ENCODE measurements at regions not wholly inside any gene's neighbourhood (a gene's known extent, or its start where the extent isn't known, plus 50 kb on each side); places are given as distances from the start of the nearest gene placed in this dataset.

GRCh38 chr6:43852350-43852864 lies 82.4 kb downstream of the VEGFA start:
- H3K79me2 ChIP-seq: no peaks in the 10 kb centered on the region
- H3K4me2 ChIP-seq: no peak overlapping the region
- H3K9me3 ChIP-seq (ENCODE audit: low read depth): no peaks in the 10 kb centered on the region
- H4K20me1 ChIP-seq (ENCODE audit: insufficient read depth, poor library complexity, severe bottlenecking): no peaks in the 10 kb centered on the region
- no peak for DNase-seq (ENCODE audit: low spot score)
- H3K27ac ChIP-seq: no peak overlapping the region
- no peaks in the 10 kb centered on the region for H3K9me2 ChIP-seq (replicated peaks; ENCODE audit: insufficient read depth)
- H2AFZ ChIP-seq: no peak overlapping the region
- peaks cover 26% of the 10 kb centered on the region for H3K4me1 ChIP-seq (ENCODE audit: insufficient read depth)
- no peak overlapping the region for H3K4me3 ChIP-seq
- no peaks in the 10 kb centered on the region for H3K27me3 ChIP-seq
- 89% methylated on average over 4 of the region's 4 CpGs for WGBS (ENCODE audit: low lambda C conversion rate, missing lambda C conversion rate)
- no peak for TF ChIP-seq EZH2phosphoT487 (IDR thresholded peaks at IDR 0.05; ENCODE audit: low read depth, severe bottlenecking, unreplicated experiment)
- no peak for TF ChIP-seq CTCF (IDR thresholded peaks at IDR 0.05; ENCODE audit: poor library complexity)
- TF ChIP-seq EZH2 (IDR thresholded peaks at IDR 0.05; ENCODE audit: borderline replicate concordance): no peak
- H3K36me3 ChIP-seq (replicated peaks; ENCODE audit: insufficient read depth, low read depth): no peaks in the 10 kb centered on the region

GRCh38 chr6:43851204-43851865 lies 81.3 kb downstream of the VEGFA start:
- Histone ChIP-seq H3K4me1 (ENCODE audit: insufficient read depth) (peaks cover 26% of the 10 kb centered on the region), H3K79me2 (no peaks in the 10 kb centered on the region), H2AFZ (no peak overlapping the region), H3K4me3 (no peak overlapping the region), H4K20me1 (ENCODE audit: insufficient read depth, poor library complexity, severe bottlenecking) (no peaks in the 10 kb centered on the region), H3K27ac (peak overlapping the region; percentile 59), H3K9me2 (replicated peaks; ENCODE audit: insufficient read depth) (no peaks in the 10 kb centered on the region), H3K36me3 (replicated peaks; ENCODE audit: insufficient read depth, low read depth) (no peaks in the 10 kb centered on the region), H3K4me2 (no peak overlapping the region), H3K9me3 (ENCODE audit: low read depth) (no peaks in the 10 kb centered on the region), H3K27me3 (no peaks in the 10 kb centered on the region)
- DNase-seq (ENCODE audit: low spot score): peak; percentile 48
- WGBS (ENCODE audit: low lambda C conversion rate, missing lambda C conversion rate): 53% methylated on average over 10 of the region's 10 CpGs
- TF ChIP-seq EZH2phosphoT487 (IDR thresholded peaks at IDR 0.05; ENCODE audit: low read depth, severe bottlenecking, unreplicated experiment): no peak
- no peak for TF ChIP-seq CTCF (IDR thresholded peaks at IDR 0.05; ENCODE audit: poor library complexity)
- no peak for TF ChIP-seq EZH2 (IDR thresholded peaks at IDR 0.05; ENCODE audit: borderline replicate concordance)

GRCh38 chr6:43850314-43851203 lies 80.5 kb downstream of the VEGFA start:
- H3K36me3 ChIP-seq (replicated peaks; ENCODE audit: insufficient read depth, low read depth): no peaks in the 10 kb centered on the region
- no peak overlapping the region for H3K4me2 ChIP-seq
- H4K20me1 ChIP-seq (ENCODE audit: insufficient read depth, poor library complexity, severe bottlenecking): no peaks in the 10 kb centered on the region
- H3K9me2 ChIP-seq (replicated peaks; ENCODE audit: insufficient read depth): no peaks in the 10 kb centered on the region
- no peaks in the 10 kb centered on the region for H3K27me3 ChIP-seq
- H3K79me2 ChIP-seq: no peaks in the 10 kb centered on the region
- no peak overlapping the region for H2AFZ ChIP-seq
- H3K27ac ChIP-seq: peak overlapping the region; percentile 59
- H3K4me3 ChIP-seq: no peak overlapping the region
- no peak for TF ChIP-seq EZH2phosphoT487 (IDR thresholded peaks at IDR 0.05; ENCODE audit: low read depth, severe bottlenecking, unreplicated experiment)
- TF ChIP-seq CTCF (IDR thresholded peaks at IDR 0.05; ENCODE audit: poor library complexity): no peak
- TF ChIP-seq EZH2 (IDR thresholded peaks at IDR 0.05; ENCODE audit: borderline replicate concordance): no peak
- no peak for DNase-seq (ENCODE audit: low spot score)
- WGBS (ENCODE audit: low lambda C conversion rate, missing lambda C conversion rate): 83% methylated on average over 8 of the region's 8 CpGs
- H3K9me3 ChIP-seq (ENCODE audit: low read depth): no peaks in the 10 kb centered on the region
- H3K4me1 ChIP-seq (ENCODE audit: insufficient read depth): peaks cover 26% of the 10 kb centered on the region

All from hepatocyte (in vitro differentiated cells).